ENCODE measurements at regions not wholly inside any gene's neighbourhood (a gene's known extent, or its start where the extent isn't known, plus 50 kb on each side); places are given as distances from the start of the nearest gene placed in this dataset.

DNA sequence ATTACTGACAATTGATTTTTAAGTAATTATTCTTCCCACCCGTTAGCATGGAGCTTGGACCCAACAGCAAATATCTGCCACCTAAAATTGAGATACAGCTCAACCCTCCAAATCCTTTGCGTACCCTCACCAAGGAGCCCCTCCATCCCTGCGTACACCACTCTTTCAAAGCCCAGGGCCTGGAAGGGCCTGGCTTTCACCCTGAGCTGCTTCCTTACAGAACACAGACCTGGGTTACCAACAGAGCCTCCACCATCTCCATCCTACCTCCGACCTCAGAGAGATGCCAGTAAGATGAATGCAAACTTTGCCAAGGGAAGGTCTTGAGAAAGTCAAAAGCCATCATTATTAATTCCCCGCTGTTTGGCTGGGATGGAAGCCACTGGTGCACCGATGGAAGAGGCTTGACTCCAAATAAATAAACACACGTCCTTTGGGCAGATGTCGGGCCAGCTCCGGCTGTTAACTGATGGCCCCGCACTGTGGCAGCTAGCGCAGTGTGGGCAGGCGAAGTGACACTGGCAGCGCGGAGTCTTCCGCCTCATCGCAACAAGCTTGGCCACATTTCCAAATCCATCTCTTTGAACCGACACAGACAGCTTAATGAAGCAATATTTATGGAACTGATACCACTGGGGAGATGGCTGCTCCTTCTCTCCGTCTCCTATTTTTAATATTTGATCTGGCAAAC lies 150.2 kb upstream of the VSTM2B start:
- no peak for DNase-seq

DNA sequence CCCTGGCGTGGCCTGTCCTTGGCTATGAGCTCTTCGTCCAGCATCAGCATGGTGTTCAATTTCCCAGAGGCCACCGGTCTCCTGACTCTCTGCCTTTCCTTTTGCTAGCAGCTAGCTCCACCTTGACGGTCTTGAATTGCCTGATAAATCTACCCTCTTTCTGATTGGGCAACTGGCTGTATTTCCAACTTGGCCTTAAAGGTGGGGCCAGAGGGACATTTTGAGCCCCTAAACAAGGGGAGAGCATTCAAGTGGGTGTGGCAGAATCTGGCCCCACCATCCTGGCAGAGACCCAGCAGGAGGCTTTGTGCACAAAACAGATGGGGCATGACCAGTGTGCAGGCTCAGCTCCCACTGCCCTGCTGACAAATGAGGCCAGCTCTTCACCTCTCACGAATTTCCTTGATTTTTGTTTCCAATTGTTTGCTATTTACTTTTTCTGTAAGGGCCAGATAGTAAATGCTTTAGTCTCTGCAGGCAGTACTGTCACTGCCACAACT lies 148.9 kb upstream of the VSTM2B start:
- no peak for DNase-seq

GRCh38 chr19:29378126-29378525 lies 147.7 kb upstream of the VSTM2B start:
- DNase-seq = no peak

- DNase-seq = no peak
Measured at GRCh38 chr19:29378543-29379080, 147.2 kb upstream of the VSTM2B start.

DNA sequence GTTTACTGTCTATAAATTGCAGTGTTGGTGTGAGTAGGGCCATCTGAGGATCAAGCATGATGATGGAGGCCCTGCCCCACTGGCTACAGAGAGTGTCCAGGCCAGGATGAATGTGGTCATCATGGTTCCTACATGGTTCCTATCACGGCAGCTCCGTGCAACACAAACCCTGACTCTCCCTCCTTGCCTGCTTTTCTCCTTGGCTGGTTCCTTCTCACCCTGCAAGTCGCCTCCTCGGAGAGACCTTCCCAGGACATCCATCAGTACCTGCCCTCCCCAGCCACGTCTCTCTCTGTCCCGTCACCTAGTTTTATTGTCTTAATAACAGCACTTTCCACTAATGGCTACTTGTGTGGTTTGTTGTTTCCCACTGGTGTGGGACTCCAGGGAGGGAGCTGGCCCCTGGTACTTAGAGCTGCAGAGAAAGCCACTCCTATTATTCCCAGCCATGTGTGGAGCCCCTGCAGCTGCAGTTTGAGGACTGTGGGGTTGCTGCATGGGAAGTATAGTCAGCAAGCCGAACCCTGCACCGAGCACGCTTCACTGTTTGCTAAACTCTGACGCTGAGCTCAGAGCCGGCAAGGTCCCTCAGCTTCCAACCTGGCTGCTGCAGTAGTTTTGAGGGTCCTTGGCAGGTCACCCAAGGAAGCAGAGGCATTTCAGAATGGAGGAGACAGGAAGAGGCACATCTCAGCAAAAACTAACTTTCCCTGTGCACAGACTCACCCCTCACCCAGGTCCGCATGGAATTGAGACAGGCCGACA lies 146.4 kb upstream of the VSTM2B start:
- no peak for DNase-seq

DNA sequence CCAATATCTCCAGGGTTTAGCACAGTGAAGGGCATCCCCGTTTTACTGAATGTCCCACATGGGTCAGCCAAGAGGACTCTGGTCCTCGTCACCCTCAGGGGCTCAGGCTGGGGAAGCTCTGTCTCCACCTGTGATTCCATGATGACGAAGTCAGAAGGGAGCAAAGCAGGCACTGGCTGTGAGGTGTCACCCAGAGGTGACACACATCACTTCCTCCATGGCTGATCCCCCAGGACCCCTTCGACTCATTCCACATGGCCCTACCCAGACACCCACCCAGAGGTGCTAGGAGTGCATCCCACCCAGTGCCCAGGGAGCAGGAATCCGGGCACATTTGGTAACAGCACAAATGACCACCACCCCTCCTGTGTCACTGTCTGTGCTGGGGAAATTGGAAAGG lies 145.2 kb upstream of the VSTM2B start:
- no peak for DNase-seq

GRCh38 chr19:29381353-29382203 lies 144.2 kb upstream of the VSTM2B start:
- DNase-seq = no peak

GRCh38 chr19:29383696-29384095 lies 142.1 kb upstream of the VSTM2B start:
- no peak for DNase-seq

DNA sequence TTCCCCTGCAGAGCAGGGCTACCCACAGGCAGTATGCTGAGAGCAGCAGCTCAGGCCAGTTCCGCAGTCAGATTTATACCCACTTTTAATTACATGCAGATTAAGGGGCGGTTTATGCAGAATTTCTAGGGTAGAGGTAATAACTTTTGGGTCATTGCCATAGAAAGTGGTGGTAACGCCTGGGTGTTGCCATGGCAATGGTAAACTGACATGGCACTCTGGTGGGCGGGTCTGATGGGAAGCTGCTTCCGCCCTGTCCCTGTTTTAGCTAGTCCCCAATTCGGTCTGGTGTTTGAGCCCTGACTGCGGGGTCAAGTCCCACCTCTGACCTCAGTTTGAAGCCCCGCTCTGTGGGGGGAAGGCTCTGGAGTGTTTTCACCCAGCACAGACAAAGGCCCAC lies 141.1 kb upstream of the VSTM2B start:
- no peak for DNase-seq

GRCh38 chr19:29385191-29385795 lies 140.5 kb upstream of the VSTM2B start:
- DNase-seq = no peak

GRCh38 chr19:29386970-29387369 lies 138.8 kb upstream of the VSTM2B start:
- no peak for DNase-seq

DNA sequence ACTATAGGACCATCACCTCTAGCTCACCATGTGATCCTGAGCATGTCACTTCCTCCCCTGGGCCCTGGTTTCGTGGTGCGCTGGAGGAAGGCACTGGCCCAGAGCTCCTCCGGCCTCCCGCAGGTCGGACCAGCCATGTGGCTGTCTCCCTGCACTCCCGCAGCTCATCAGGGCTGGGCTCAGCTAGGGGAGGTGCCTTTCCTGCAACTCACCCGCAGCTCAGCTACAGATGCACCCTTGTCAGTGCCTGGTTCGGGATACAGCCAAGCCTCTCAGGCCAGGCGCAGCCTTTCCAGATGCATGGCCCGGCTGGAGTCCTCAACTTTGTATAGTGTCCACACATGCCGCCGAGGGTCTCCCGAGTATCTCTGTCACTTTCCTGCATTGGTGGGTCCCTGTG lies 138.2 kb upstream of the VSTM2B start:
- DNase-seq = no peak

DNA sequence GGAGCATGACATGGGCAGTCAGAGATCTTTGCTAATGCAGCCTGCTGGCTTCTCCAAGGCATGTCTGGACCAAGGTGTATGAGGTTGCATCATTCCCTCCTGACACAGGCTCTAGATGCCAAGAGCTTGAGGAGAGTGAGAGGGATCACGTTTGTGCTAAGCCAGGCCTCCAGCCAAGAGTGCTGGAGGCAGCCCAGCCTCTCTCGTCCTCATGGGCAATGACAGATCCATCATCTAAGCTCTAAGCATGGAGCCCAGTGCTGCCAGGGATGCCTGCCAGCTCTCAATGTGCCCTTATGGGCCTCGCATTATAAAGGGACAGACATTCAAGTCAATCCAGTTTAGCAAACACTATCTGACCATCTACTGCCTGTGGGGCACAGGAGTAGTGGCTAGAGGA lies 136.3 kb upstream of the VSTM2B start:
- no peak for DNase-seq

DNA sequence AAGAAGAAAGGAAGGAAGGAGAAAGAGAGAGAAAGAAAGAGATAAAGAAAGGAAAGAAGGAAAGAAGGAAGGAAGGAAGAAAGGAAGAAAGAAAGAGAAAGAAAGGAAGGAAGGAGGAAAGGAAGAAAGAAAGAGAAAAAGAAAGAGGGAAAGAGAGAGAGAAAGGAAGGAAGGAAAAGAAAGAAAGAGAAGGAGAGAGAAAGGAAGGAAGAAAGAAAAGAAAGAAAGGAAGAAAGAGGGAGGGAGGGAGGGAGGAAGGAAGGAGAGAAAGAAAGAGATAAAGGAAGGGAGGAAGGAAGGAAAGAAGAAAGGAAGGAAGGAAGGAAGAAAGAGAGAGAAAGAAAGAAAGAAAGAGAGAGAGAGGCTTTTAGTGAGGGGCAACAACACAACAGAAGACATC lies 135.1 kb upstream of the VSTM2B start:
- no peak for DNase-seq

GRCh38 chr19:29393915-29394460 lies 131.8 kb upstream of the VSTM2B start:
- DNase-seq = no peak

- DNase-seq = no peak
Measured at GRCh38 chr19:29395111-29395733, 130.6 kb upstream of the VSTM2B start.

DNA sequence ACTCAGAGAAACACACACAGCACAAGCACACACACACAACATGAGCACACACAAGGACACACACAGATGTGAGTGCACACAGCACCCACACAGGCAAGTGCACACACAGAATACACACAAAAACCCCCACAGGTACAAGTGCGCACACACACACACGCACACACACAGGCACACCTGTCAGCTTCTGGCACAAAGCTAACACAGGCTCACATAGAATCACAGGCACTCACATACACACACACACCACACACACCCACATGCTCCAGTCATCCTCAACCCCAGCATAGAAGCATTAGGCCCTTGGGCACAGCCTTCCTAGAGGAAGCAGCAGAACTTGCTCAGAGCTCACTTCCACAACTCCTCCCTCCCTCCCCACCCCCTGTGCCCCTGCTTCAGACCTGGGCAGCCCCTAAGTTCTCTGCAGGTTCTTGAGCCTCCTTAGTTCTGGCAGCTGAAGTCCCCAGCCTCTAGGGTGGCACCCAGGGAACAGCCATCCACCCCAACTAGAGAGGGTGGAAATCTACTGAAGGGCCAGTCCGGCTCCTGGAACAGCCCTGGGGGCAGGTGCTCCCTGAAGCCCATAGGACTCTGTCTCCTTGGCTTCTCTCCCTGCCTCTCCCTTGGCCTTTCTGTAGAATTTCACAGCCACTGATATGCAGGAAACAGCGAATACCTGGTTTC lies 129.9 kb upstream of the VSTM2B start:
- DNase-seq = no peak

GRCh38 chr19:29396925-29397324 lies 128.9 kb upstream of the VSTM2B start:
- no peak for DNase-seq

DNA sequence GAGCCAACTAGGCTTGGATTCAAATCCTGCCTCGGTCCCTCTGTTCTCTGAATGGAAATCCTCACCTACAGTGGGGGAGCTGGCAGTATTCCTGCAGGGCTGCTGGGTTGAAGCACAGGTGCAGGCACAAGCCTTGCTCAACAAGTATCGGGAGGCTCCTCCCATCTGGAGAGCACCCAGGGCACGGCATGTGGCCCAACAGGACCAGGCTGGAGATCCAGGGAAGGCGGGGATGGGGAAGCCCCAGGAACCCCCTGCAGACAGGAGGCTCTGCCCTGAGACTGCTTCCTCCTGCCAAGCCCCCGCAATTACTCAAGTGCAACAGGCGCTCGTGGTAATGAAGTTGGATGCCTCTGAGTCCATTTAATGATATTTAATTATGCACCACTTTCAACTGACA lies 128.0 kb upstream of the VSTM2B start:
- no peak for DNase-seq

DNA sequence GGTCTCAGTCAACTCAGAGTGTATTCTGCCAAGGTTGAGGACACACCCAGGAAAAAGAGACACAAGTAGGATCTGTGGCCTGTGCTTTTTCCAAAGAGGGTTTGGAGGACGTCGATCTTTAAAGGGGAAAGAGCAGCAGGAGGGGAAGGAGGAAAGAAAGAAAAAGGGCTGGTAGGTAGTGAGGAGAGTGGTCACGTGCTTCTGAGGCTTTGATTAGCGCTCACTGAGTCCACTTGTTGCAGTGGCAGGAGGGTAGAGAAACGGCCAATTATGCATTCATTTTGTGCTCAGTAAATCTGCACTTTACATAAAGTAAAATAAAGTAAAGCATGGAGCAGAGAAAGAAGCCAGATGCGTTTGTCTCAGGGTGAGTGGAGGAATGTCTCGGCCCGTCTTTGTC lies 126.0 kb upstream of the VSTM2B start:
- DNase-seq = no peak

GRCh38 chr19:29400917-29401711 lies 124.7 kb upstream of the VSTM2B start:
- DNase-seq = no peak

Measured in EL (cell line).